Fibroblast of lung (primary cell): ENCODE measurements at regions not wholly inside any gene's neighbourhood (a gene's known extent, or its start where the extent isn't known, plus 50 kb on each side); places are given as distances from the start of the nearest gene placed in this dataset.

Source experiments
- EZH2 ChIP-seq: IDR thresholded peaks from 2 replicates; pipeline ENCODE4 v1.5.1; 2012; ENCODE audit warnings: low read length, control low read depth, mild to moderate bottlenecking; ENCODE audit errors: missing control alignments
- TF ChIP-seq, protein P1 (sequence below), 2 donors: IDR thresholded peaks in 1 of 2; conservative IDR thresholded peaks in 1 of 2; 1 replicate in 1 of 2; 2 replicates in 1 of 2; pipeline ENCODE4 v1.5.1; 2011 to 2012; ENCODE audit warnings: low read length in 2 of 2, control low read depth in 1 of 2, inconsistent platforms in 1 of 2, low read depth in 1 of 2, mild to moderate bottlenecking in 1 of 2

DNA sequence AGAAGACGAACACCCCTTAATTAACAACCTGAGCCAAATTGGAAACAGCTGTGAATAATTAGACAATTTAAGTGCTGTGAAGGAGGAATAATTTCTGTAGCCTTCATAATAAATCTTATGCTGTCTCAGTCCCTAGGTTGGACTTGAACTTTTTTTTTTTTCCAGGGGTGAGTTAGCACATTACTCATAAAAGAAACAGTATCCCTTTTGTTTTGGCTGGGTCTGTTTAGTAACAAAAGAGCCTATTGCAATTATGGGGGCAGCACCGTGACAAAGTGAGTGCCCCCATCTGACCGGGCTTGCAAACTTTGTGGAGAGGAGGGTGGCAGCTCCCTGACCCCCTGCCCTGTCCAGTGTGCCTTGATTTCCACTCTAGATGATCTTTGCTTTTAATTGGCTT is 167.4 kb downstream of the DICER1 start:
- TF ChIP-seq, protein P1, sequence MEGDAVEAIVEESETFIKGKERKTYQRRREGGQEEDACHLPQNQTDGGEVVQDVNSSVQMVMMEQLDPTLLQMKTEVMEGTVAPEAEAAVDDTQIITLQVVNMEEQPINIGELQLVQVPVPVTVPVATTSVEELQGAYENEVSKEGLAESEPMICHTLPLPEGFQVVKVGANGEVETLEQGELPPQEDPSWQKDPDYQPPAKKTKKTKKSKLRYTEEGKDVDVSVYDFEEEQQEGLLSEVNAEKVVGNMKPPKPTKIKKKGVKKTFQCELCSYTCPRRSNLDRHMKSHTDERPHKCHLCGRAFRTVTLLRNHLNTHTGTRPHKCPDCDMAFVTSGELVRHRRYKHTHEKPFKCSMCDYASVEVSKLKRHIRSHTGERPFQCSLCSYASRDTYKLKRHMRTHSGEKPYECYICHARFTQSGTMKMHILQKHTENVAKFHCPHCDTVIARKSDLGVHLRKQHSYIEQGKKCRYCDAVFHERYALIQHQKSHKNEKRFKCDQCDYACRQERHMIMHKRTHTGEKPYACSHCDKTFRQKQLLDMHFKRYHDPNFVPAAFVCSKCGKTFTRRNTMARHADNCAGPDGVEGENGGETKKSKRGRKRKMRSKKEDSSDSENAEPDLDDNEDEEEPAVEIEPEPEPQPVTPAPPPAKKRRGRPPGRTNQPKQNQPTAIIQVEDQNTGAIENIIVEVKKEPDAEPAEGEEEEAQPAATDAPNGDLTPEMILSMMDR (conservative IDR thresholded peaks at IDR 0.05 in 1 of 2, IDR thresholded peaks at IDR 0.05 in 1 of 2; ENCODE audit: low read depth in 1 of 2, low read length in 2 of 2): no peak
- no peak for TF ChIP-seq EZH2
